Body of pancreas (tissue), 4 donors: ENCODE measurements at regions not wholly inside any gene's neighbourhood (a gene's known extent, or its start where the extent isn't known, plus 50 kb on each side); places are given as distances from the start of the nearest gene placed in this dataset.

ENCODE experiments used
- CTCF ChIP-seq, 7 experiments: fragments of 450-650 bp in 4 of 7; fragments of 200-600 bp in 3 of 7; sonication (generic) in 3 of 7; IDR thresholded peaks; one replicate each; pipeline ENCODE4 v1.5.1; 2016 to 2019; ENCODE audit warnings: antibody characterized with exemption in 7 of 7
- POLR2A ChIP-seq, 3 donors: fragments of 450-650 bp; IDR thresholded peaks; one replicate each; pipeline ENCODE4 v1.6.1; 2016; ENCODE audit warnings: antibody characterized with exemption in 3 of 3, mild to moderate bottlenecking in 2 of 3

GRCh38 chr7:125495997-125496396, 566.4 kb upstream of the POT1 start:
- no peak for TF ChIP-seq CTCF (IDR thresholded peaks at IDR 0.05)
- no peak for TF ChIP-seq POLR2A (IDR thresholded peaks at IDR 0.05)
